ENCODE measurements at regions not wholly inside any gene's neighbourhood (a gene's known extent, or its start where the extent isn't known, plus 50 kb on each side); places are given as distances from the start of the nearest gene placed in this dataset.

DNA sequence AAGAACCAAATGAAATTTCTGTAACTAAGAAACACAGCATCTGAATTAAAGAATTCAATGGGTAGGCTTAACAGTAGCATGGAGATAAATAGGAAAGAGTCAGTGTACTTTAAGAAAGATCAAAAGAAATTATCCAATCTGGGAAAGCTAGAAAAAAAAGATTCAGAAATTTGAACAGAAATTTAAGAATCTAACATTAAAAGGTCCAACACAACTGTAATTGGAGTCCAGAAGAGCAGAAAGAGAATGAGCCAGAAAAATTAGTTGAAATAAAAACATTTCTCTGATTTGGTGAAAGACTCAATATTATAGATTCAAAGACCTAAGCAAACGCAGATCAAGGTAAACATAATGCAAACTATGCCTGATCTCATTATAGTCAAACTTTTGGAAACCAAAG is 187.1 kb downstream of the C3orf38 start:
- TF ChIP-seq, protein P1, sequence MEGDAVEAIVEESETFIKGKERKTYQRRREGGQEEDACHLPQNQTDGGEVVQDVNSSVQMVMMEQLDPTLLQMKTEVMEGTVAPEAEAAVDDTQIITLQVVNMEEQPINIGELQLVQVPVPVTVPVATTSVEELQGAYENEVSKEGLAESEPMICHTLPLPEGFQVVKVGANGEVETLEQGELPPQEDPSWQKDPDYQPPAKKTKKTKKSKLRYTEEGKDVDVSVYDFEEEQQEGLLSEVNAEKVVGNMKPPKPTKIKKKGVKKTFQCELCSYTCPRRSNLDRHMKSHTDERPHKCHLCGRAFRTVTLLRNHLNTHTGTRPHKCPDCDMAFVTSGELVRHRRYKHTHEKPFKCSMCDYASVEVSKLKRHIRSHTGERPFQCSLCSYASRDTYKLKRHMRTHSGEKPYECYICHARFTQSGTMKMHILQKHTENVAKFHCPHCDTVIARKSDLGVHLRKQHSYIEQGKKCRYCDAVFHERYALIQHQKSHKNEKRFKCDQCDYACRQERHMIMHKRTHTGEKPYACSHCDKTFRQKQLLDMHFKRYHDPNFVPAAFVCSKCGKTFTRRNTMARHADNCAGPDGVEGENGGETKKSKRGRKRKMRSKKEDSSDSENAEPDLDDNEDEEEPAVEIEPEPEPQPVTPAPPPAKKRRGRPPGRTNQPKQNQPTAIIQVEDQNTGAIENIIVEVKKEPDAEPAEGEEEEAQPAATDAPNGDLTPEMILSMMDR (IDR thresholded peaks at IDR 0.05), result no peak
- TF ChIP-seq EP300 (IDR thresholded peaks at IDR 0.05) (no peak), POLR2A (IDR thresholded peaks at IDR 0.05) (no peak), POLR2AphosphoS5 (IDR thresholded peaks at IDR 0.05) (no peak)

Data from stomach (tissue), 4 donors.